ENCODE measurements at regions not wholly inside any gene's neighbourhood (a gene's known extent, or its start where the extent isn't known, plus 50 kb on each side); places are given as distances from the start of the nearest gene placed in this dataset.

GRCh38 chr3:145721815-145722214, 439.2 kb downstream of the PLOD2 start:
- Mint-ChIP-seq H3K27me3 (ENCODE audit: insufficient read depth) (no peaks in the 10 kb centered on the region), H3K4me1 (ENCODE audit: low read depth) (no peaks in the 10 kb centered on the region), H3K9me3 (peaks cover 7% of the 10 kb centered on the region), H3K27ac (no peak overlapping the region), H3K4me3 (no peak overlapping the region), H3K36me3 (ENCODE audit: low read depth) (no peaks in the 10 kb centered on the region)
- TF ChIP-seq CTCF (IDR thresholded peaks at IDR 0.05) = no peak
- DNase-seq = no peak

GRCh38 chr3:145727476-145727875, 433.5 kb downstream of the PLOD2 start:
- DNase-seq = no peak
- no peak overlapping the region for H3K27ac Mint-ChIP-seq
- H3K4me3 Mint-ChIP-seq = no peak overlapping the region
- peaks cover 28% of the 10 kb centered on the region for H3K9me3 Mint-ChIP-seq
- peaks cover 1% of the 10 kb centered on the region; the same call in 1 of the 2 replicates for H3K27me3 Mint-ChIP-seq (ENCODE audit: insufficient read depth)
- no peak for TF ChIP-seq CTCF (IDR thresholded peaks at IDR 0.05)
- H3K4me1 Mint-ChIP-seq (ENCODE audit: low read depth) = no peaks in the 10 kb centered on the region
- no peaks in the 10 kb centered on the region for H3K36me3 Mint-ChIP-seq (ENCODE audit: low read depth)

- Mint-ChIP-seq H3K27ac (no peak overlapping the region), H3K9me3 (peaks cover 8% of the 10 kb centered on the region), H3K4me3 (no peak overlapping the region), H3K36me3 (ENCODE audit: low read depth) (no peaks in the 10 kb centered on the region), H3K4me1 (ENCODE audit: low read depth) (no peaks in the 10 kb centered on the region), H3K27me3 (ENCODE audit: insufficient read depth) (no peaks in the 10 kb centered on the region)
- no peak for DNase-seq
- TF ChIP-seq CTCF (IDR thresholded peaks at IDR 0.05) = no peak
Observed at GRCh38 chr3:145735631-145736030, 425.4 kb downstream of the PLOD2 start.

- Mint-ChIP-seq H3K27me3 (ENCODE audit: insufficient read depth) (no peaks in the 10 kb centered on the region), H3K9me3 (peaks cover 5% of the 10 kb centered on the region), H3K4me1 (ENCODE audit: low read depth) (no peaks in the 10 kb centered on the region), H3K4me3 (no peak overlapping the region), H3K36me3 (ENCODE audit: low read depth) (no peaks in the 10 kb centered on the region), H3K27ac (no peak overlapping the region)
- TF ChIP-seq CTCF (IDR thresholded peaks at IDR 0.05) = no peak
- DNase-seq = no peak
Observed at GRCh38 chr3:145737952-145738351, 423.0 kb downstream of the PLOD2 start.

- DNase-seq = no peak
Observed at GRCh38 chr3:145739926-145740325, 421.1 kb downstream of the PLOD2 start.

More at GRCh38 chr3:145739926-145740325, 421.1 kb downstream of the PLOD2 start:
- no peak overlapping the region for H3K27ac Mint-ChIP-seq
- no peak overlapping the region for H3K4me3 Mint-ChIP-seq
- H3K36me3 Mint-ChIP-seq (ENCODE audit: low read depth) = no peaks in the 10 kb centered on the region
- TF ChIP-seq CTCF (IDR thresholded peaks at IDR 0.05) = no peak
- H3K9me3 Mint-ChIP-seq = peaks cover 12% of the 10 kb centered on the region
- no peaks in the 10 kb centered on the region for H3K4me1 Mint-ChIP-seq (ENCODE audit: low read depth)
- no peaks in the 10 kb centered on the region for H3K27me3 Mint-ChIP-seq (ENCODE audit: insufficient read depth)
